ENCODE measurements at regions not wholly inside any gene's neighbourhood (a gene's known extent, or its start where the extent isn't known, plus 50 kb on each side); places are given as distances from the start of the nearest gene placed in this dataset.
"Not testable (repeated sequence)": the region's sequence is repeated elsewhere in the genome, so short reads cannot be mapped to it uniquely, and the experiment has no call there.

DNA sequence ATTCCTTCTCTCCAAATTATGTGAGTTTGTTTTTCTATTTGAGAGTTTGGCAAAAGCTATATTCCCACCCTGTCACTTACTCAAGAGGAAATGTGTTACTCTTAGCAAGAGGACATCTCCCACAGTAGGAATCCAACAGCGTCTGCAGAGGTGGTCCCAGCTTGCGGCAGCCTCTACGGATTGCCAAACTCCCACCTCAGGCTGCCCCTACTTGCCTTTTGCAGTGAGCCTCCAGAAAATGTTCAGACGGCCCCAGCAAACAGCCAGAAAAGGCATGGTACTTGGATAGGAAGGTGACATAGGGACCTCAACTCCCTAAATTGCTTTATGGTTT, 158.4 kb downstream of the SUCLG1 start:
- H3K4me1 ChIP-seq (ENCODE audit: control insufficient read depth, insufficient read depth, low read length), result no peaks in the 10 kb centered on the region
- H3K27me3 ChIP-seq (ENCODE audit: control insufficient read depth, insufficient read depth, low read length), result no peaks in the 10 kb centered on the region
- ATAC-seq, result no peak
- ChIA-PET CTCF (no interaction called here), POLR2A (no interaction called here)
- BruUV-seq (replicated peaks), result no TSS peak
- no peak overlapping the region for H3K4me3 ChIP-seq (ENCODE audit: low read depth in 2 of 2, low read length in 2 of 2)
- in situ Hi-C loops (cut with HindIII; ENCODE audit: low pct_unique_long_range_greater_than_20kb, low sequenced_read_pairs) (no loop called here), intact Hi-C loops (cut with micrococcal nuclease; ENCODE audit: unreplicated experiment) (no loop called here)
- no peaks in the 10 kb centered on the region for H3K9me3 ChIP-seq (ENCODE audit: control insufficient read depth, insufficient read depth, low read depth, low read length)
- no peak for TF ChIP-seq TCF7L2 (IDR thresholded peaks at IDR 0.05; ENCODE audit: low read depth, low read length)
- TF ChIP-seq SIN3A (IDR thresholded peaks at IDR 0.05; ENCODE audit: borderline replicate concordance, insufficient read depth, low read depth, low read length), result no peak
- TF ChIP-seq POLR2AphosphoS5 (IDR thresholded peaks at IDR 0.05; ENCODE audit: low read depth, low read length), result no peak
- TF ChIP-seq, protein P1, sequence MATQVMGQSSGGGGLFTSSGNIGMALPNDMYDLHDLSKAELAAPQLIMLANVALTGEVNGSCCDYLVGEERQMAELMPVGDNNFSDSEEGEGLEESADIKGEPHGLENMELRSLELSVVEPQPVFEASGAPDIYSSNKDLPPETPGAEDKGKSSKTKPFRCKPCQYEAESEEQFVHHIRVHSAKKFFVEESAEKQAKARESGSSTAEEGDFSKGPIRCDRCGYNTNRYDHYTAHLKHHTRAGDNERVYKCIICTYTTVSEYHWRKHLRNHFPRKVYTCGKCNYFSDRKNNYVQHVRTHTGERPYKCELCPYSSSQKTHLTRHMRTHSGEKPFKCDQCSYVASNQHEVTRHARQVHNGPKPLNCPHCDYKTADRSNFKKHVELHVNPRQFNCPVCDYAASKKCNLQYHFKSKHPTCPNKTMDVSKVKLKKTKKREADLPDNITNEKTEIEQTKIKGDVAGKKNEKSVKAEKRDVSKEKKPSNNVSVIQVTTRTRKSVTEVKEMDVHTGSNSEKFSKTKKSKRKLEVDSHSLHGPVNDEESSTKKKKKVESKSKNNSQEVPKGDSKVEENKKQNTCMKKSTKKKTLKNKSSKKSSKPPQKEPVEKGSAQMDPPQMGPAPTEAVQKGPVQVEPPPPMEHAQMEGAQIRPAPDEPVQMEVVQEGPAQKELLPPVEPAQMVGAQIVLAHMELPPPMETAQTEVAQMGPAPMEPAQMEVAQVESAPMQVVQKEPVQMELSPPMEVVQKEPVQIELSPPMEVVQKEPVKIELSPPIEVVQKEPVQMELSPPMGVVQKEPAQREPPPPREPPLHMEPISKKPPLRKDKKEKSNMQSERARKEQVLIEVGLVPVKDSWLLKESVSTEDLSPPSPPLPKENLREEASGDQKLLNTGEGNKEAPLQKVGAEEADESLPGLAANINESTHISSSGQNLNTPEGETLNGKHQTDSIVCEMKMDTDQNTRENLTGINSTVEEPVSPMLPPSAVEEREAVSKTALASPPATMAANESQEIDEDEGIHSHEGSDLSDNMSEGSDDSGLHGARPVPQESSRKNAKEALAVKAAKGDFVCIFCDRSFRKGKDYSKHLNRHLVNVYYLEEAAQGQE (IDR thresholded peaks at IDR 0.05; ENCODE audit: insufficient read depth in 1 of 2, low read depth in 2 of 2, low read length in 1 of 2), result no peak
- TF ChIP-seq, protein P2, sequence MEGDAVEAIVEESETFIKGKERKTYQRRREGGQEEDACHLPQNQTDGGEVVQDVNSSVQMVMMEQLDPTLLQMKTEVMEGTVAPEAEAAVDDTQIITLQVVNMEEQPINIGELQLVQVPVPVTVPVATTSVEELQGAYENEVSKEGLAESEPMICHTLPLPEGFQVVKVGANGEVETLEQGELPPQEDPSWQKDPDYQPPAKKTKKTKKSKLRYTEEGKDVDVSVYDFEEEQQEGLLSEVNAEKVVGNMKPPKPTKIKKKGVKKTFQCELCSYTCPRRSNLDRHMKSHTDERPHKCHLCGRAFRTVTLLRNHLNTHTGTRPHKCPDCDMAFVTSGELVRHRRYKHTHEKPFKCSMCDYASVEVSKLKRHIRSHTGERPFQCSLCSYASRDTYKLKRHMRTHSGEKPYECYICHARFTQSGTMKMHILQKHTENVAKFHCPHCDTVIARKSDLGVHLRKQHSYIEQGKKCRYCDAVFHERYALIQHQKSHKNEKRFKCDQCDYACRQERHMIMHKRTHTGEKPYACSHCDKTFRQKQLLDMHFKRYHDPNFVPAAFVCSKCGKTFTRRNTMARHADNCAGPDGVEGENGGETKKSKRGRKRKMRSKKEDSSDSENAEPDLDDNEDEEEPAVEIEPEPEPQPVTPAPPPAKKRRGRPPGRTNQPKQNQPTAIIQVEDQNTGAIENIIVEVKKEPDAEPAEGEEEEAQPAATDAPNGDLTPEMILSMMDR (IDR thresholded peaks at IDR 0.05), result no peak
- H3K36me3 ChIP-seq (ENCODE audit: control insufficient read depth, insufficient read depth, low read length), result no peaks in the 10 kb centered on the region
- no peak overlapping the region for H3K27ac ChIP-seq (ENCODE audit: low read length)
- no peak for DNase-seq (ENCODE audit: low read depth, low spot score)

DNA sequence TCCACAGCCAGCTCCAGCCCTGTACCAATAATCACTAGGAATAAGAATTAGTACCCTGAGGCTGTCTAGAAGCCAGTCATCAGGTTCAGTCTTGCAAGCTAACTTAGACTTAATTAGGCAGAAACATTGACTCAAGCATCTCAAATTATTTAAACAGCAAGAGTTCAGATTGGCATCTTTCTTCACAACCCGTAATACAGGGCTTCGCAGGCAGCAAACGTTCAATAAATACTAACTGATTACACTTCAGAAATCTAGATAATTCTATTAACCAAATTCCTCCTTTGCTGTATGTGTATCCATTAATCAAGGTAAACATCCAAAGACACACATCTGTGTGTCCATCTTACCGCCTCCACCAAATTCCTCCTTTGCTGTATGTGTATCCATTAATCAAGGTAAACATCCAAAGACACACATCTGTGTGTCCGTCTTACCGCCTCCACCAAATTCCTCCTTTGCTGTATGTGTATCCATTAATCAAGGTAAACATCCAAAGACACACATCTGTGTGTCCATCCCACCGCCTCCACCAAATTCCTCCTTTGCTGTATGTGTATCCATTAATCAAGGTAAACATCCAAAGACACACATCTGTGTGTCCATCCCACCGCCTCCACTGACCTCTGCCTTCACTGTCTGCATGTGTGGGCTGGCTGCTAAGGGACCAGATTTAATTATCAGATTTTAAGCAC, 158.9 kb downstream of the SUCLG1 start:
- H3K36me3 ChIP-seq (ENCODE audit: control insufficient read depth, insufficient read depth, low read length); in situ Hi-C loops (cut with HindIII; ENCODE audit: low pct_unique_long_range_greater_than_20kb, low sequenced_read_pairs); CTCF ChIA-PET; H3K4me1 ChIP-seq (ENCODE audit: control insufficient read depth, insufficient read depth, low read length); DNase-seq (ENCODE audit: low read depth, low spot score); ATAC-seq; H3K4me3 ChIP-seq (ENCODE audit: low read depth in 2 of 2, low read length in 2 of 2); H3K27me3 ChIP-seq (ENCODE audit: control insufficient read depth, insufficient read depth, low read length); BruUV-seq (replicated peaks); H3K27ac ChIP-seq (ENCODE audit: low read length); intact Hi-C loops (cut with micrococcal nuclease; ENCODE audit: unreplicated experiment); POLR2A ChIA-PET; H3K9me3 ChIP-seq (ENCODE audit: control insufficient read depth, insufficient read depth, low read depth, low read length): not testable (repeated sequence)

DNA sequence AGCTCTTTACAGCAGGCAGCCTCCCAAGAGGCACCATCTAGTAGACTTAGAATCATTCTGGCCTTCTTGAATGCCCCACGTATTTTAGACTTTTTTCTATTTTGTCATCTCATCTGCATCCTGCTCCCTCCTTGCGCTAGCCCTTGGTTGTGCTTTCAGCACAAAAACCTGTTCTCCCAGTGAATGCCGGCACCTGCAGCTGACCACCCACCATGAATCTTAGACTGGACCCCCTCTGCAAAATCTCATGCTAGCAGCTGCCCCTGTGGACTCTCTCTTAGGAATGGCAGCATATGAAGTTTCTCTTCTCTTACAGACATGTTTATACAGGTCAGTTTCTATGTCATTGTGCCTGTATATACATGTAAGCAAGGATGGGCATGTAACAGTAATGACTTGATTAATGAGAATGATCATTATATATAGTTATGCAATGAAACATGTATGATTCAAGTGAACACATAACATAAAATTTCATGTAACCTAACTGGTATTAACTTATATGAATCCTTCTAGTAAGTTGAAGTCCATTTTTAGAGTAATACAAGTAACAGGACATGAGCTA, 159.8 kb downstream of the SUCLG1 start:
- intact Hi-C loops (cut with micrococcal nuclease; ENCODE audit: unreplicated experiment) (no loop called here), in situ Hi-C loops (cut with HindIII; ENCODE audit: low pct_unique_long_range_greater_than_20kb, low sequenced_read_pairs) (no loop called here)
- no peaks in the 10 kb centered on the region for H3K27me3 ChIP-seq (ENCODE audit: control insufficient read depth, insufficient read depth, low read length)
- no peaks in the 10 kb centered on the region for H3K4me1 ChIP-seq (ENCODE audit: control insufficient read depth, insufficient read depth, low read length)
- H3K9me3 ChIP-seq (ENCODE audit: control insufficient read depth, insufficient read depth, low read depth, low read length), result no peaks in the 10 kb centered on the region
- no peak overlapping the region for H3K27ac ChIP-seq (ENCODE audit: low read length)
- DNase-seq (ENCODE audit: low read depth, low spot score), result no peak
- no peak for TF ChIP-seq SIN3A (IDR thresholded peaks at IDR 0.05; ENCODE audit: borderline replicate concordance, insufficient read depth, low read depth, low read length)
- TF ChIP-seq TCF7L2 (IDR thresholded peaks at IDR 0.05; ENCODE audit: low read depth, low read length), result no peak
- TF ChIP-seq, protein P2 (IDR thresholded peaks at IDR 0.05), result no peak
- no peak for TF ChIP-seq POLR2AphosphoS5 (IDR thresholded peaks at IDR 0.05; ENCODE audit: low read depth, low read length)
- TF ChIP-seq, protein P1 (IDR thresholded peaks at IDR 0.05; ENCODE audit: insufficient read depth in 1 of 2, low read depth in 2 of 2, low read length in 1 of 2), result no peak
- no TSS peak for BruUV-seq (replicated peaks)
- ATAC-seq, result no peak
- H3K36me3 ChIP-seq (ENCODE audit: control insufficient read depth, insufficient read depth, low read length), result no peaks in the 10 kb centered on the region
- CTCF ChIA-PET, result no interaction called here
- no peak overlapping the region for H3K4me3 ChIP-seq (ENCODE audit: low read depth in 2 of 2, low read length in 2 of 2)
- POLR2A ChIA-PET, result no interaction called here

Measured in Panc1 (cell line).